IPS-NIHi11 (cell line): ENCODE measurements at regions not wholly inside any gene's neighbourhood (a gene's known extent, or its start where the extent isn't known, plus 50 kb on each side); places are given as distances from the start of the nearest gene placed in this dataset.

Experiments used
- DNase-seq: peaks from one replicate; pipeline ENCODE4 v3.0.0; 2012; ENCODE audit warnings: mixed read lengths, low spot score

GRCh38 chr2:196535061-196535460, 104.5 kb upstream of the CCDC150 start:
- DNase-seq, result no peak

- DNase-seq, result no peak
Observed at GRCh38 chr2:196535742-196536141, 103.8 kb upstream of the CCDC150 start.

- no peak for DNase-seq
Observed at GRCh38 chr2:196537311-196537710, 102.2 kb upstream of the CCDC150 start.

- no peak for DNase-seq
Observed at GRCh38 chr2:196538189-196538588, 101.3 kb upstream of the CCDC150 start.

- DNase-seq, result no peak
Observed at GRCh38 chr2:196538646-196539045, 100.9 kb upstream of the CCDC150 start.

GRCh38 chr2:196544906-196545433, 94.5 kb upstream of the CCDC150 start:
- no peak for DNase-seq

- no peak for DNase-seq
Observed at GRCh38 chr2:196546151-196546919, 93.2 kb upstream of the CCDC150 start.

- DNase-seq, result no peak
Observed at GRCh38 chr2:196549052-196549451, 90.5 kb upstream of the CCDC150 start.

GRCh38 chr2:196551014-196551413, 88.5 kb upstream of the CCDC150 start:
- no peak for DNase-seq

- no peak for DNase-seq
Observed at GRCh38 chr2:196555161-196555560, 84.4 kb upstream of the CCDC150 start.

GRCh38 chr2:196555726-196556125, 83.8 kb upstream of the CCDC150 start:
- no peak for DNase-seq

- DNase-seq, result no peak
Observed at GRCh38 chr2:196558497-196558896, 81.0 kb upstream of the CCDC150 start.

GRCh38 chr2:196563876-196564275, 75.6 kb upstream of the CCDC150 start:
- no peak for DNase-seq

- DNase-seq, result no peak
Observed at GRCh38 chr2:196565106-196565765, 74.3 kb upstream of the CCDC150 start.

GRCh38 chr2:196565982-196566381, 73.5 kb upstream of the CCDC150 start:
- no peak for DNase-seq

- no peak for DNase-seq
Observed at GRCh38 chr2:196566961-196567666, 72.4 kb upstream of the CCDC150 start.

- DNase-seq, result no peak
Observed at GRCh38 chr2:196568506-196568905, 71.0 kb upstream of the CCDC150 start.

GRCh38 chr2:196584903-196585302, 54.6 kb upstream of the CCDC150 start:
- DNase-seq, result no peak

GRCh38 chr2:196586511-196586991, 53.0 kb upstream of the CCDC150 start:
- no peak for DNase-seq

GRCh38 chr2:196587056-196587455, 52.5 kb upstream of the CCDC150 start:
- DNase-seq, result no peak

GRCh38 chr2:196587739-196588138, 51.8 kb upstream of the CCDC150 start:
- no peak for DNase-seq

- no peak for DNase-seq
Observed at GRCh38 chr2:196589419-196589818, 50.1 kb upstream of the CCDC150 start.
